Fibroblast of the aortic adventitia (primary cell): ENCODE measurements at regions not wholly inside any gene's neighbourhood (a gene's known extent, or its start where the extent isn't known, plus 50 kb on each side); places are given as distances from the start of the nearest gene placed in this dataset.
A peak's percentile ranks its signal among the peaks of the same experiment; 100 is the strongest.

Experiments used
- DNase-seq: peaks from one replicate; pipeline ENCODE4 v3.0.0-alpha.2; 2010; ENCODE audit warnings: low read depth
- H3K4me3 ChIP-seq: 2 replicates; pipeline ENCODE4 v1.5.1; 2011; ENCODE audit warnings: low read depth, mild to moderate bottlenecking, control low read depth, low read length, moderate library complexity
- TF ChIP-seq, protein P1 (sequence below): IDR thresholded peaks from 2 replicates; pipeline ENCODE4 v1.5.1; 2011; ENCODE audit warnings: mild to moderate bottlenecking, low read length, control low read depth, inconsistent platforms; ENCODE audit not compliant: insufficient read depth

- DNase-seq = peak; percentile 62
- TF ChIP-seq, protein P1, sequence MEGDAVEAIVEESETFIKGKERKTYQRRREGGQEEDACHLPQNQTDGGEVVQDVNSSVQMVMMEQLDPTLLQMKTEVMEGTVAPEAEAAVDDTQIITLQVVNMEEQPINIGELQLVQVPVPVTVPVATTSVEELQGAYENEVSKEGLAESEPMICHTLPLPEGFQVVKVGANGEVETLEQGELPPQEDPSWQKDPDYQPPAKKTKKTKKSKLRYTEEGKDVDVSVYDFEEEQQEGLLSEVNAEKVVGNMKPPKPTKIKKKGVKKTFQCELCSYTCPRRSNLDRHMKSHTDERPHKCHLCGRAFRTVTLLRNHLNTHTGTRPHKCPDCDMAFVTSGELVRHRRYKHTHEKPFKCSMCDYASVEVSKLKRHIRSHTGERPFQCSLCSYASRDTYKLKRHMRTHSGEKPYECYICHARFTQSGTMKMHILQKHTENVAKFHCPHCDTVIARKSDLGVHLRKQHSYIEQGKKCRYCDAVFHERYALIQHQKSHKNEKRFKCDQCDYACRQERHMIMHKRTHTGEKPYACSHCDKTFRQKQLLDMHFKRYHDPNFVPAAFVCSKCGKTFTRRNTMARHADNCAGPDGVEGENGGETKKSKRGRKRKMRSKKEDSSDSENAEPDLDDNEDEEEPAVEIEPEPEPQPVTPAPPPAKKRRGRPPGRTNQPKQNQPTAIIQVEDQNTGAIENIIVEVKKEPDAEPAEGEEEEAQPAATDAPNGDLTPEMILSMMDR = no peak
- H3K4me3 ChIP-seq = no peak overlapping the region
Observed at GRCh38 chr3:59273976-59274375, 224.2 kb upstream of the CFAP20DC start.

DNA sequence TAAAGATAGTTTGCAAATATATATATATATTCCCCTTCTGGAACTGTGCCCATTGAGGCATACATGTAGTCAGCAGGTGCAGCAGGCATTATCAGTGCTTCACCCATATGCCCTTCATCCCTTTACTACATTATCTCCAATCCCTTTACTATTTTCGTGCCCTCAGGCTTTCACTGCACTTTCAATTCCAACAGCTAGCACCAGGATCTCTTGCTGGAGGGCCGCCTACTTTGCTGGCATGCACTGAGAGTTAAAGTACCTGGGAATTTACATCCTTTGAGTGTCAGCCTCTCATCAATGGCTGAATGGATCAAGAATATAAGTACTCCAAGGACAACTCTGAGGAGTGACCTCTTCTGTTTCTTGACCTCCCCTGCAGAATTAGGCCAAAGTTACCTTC is 222.1 kb upstream of the CFAP20DC start:
- H3K4me3 ChIP-seq = no peak overlapping the region
- no peak for DNase-seq
- TF ChIP-seq, protein P1 = no peak

- no peak for DNase-seq
- TF ChIP-seq, protein P1 = no peak
- no peak overlapping the region for H3K4me3 ChIP-seq
Observed at GRCh38 chr3:59270921-59271320, 221.1 kb upstream of the CFAP20DC start.

GRCh38 chr3:59270209-59270608 is 220.4 kb upstream of the CFAP20DC start:
- DNase-seq = no peak
- H3K4me3 ChIP-seq = no peak overlapping the region
- TF ChIP-seq, protein P1 = no peak

GRCh38 chr3:59268170-59268569 is 218.3 kb upstream of the CFAP20DC start:
- TF ChIP-seq, protein P1 = no peak
- no peak overlapping the region for H3K4me3 ChIP-seq
- DNase-seq = peak; percentile 43

GRCh38 chr3:59267021-59267420 is 217.2 kb upstream of the CFAP20DC start:
- peak; percentile 24 for DNase-seq
- no peak overlapping the region for H3K4me3 ChIP-seq
- TF ChIP-seq, protein P1 = no peak

GRCh38 chr3:59266551-59266950 is 216.7 kb upstream of the CFAP20DC start:
- peak; percentile 47 for DNase-seq
- no peak overlapping the region for H3K4me3 ChIP-seq
- TF ChIP-seq, protein P1 = no peak
